ENCODE measurements at regions not wholly inside any gene's neighbourhood (a gene's known extent, or its start where the extent isn't known, plus 50 kb on each side); places are given as distances from the start of the nearest gene placed in this dataset.

- H3K4me3 ChIP-seq = no peak overlapping the region
- intact Hi-C loops (cut with DNase I) = no loop called here
- no peak for TF ChIP-seq POLR2A (IDR thresholded peaks at IDR 0.05)
- no peak for TF ChIP-seq CTCF (IDR thresholded peaks at IDR 0.05)
- no peaks in the 10 kb centered on the region for H3K36me3 ChIP-seq
- H3K9me3 ChIP-seq = no peaks in the 10 kb centered on the region
- no peak overlapping the region for H3K27ac ChIP-seq
- DNase-seq = no peak
- H3K4me1 ChIP-seq = peaks cover 0 to 21% (median 5%) of the 10 kb centered on the region in 3 donors
- H3K27me3 ChIP-seq = no peaks in the 10 kb centered on the region
- 30 to 56% methylated on average over 1 of the region's 2 CpGs for WGBS, 2 donors
Observed at GRCh38 chr9:107710953-107711352, 221.4 kb upstream of the KLF4 start.

- no peaks in the 10 kb centered on the region for H3K9me3 ChIP-seq
Observed at GRCh38 chr9:107710546-107710945, 221.0 kb upstream of the KLF4 start.

GRCh38 chr9:107708791-107709190, 219.2 kb upstream of the KLF4 start:
- H3K4me3 ChIP-seq = no peak overlapping the region
- H3K27ac ChIP-seq = no peak overlapping the region
- no peaks in the 10 kb centered on the region for H3K9me3 ChIP-seq
- intact Hi-C loops (cut with DNase I) = no loop called here
- TF ChIP-seq CTCF (IDR thresholded peaks at IDR 0.05) (no peak), POLR2A (IDR thresholded peaks at IDR 0.05) (no peak)
- H3K27me3 ChIP-seq = no peaks in the 10 kb centered on the region
- no peak for DNase-seq
- 59 to 88% methylated on average over 2 of the region's 2 CpGs for WGBS, 2 donors
- H3K4me1 ChIP-seq = peaks cover 0 to 35% (median 5%) of the 10 kb centered on the region in 3 donors
- no peaks in the 10 kb centered on the region for H3K36me3 ChIP-seq

More at GRCh38 chr9:107710546-107710945, 221.0 kb upstream of the KLF4 start:
- intact Hi-C loops (cut with DNase I) = no loop called here
- Histone ChIP-seq H3K4me1 (peaks cover 0 to 24% (median 5%) of the 10 kb centered on the region in 3 donors), H3K4me3 (no peak overlapping the region), H3K36me3 (no peaks in the 10 kb centered on the region), H3K27me3 (no peaks in the 10 kb centered on the region), H3K27ac (no peak overlapping the region)
- DNase-seq = no peak
- TF ChIP-seq POLR2A (IDR thresholded peaks at IDR 0.05) = no peak
- TF ChIP-seq CTCF (IDR thresholded peaks at IDR 0.05) = no peak
- WGBS, 2 donors = 36 to 40% methylated on average over 1 of the region's 1 CpG

- no peaks in the 10 kb centered on the region for H3K27me3 ChIP-seq
- no peak overlapping the region for H3K27ac ChIP-seq
- intact Hi-C loops (cut with DNase I) = no loop called here
- peaks cover 0 to 35% (median 5%) of the 10 kb centered on the region in 3 donors for H3K4me1 ChIP-seq
- no peaks in the 10 kb centered on the region for H3K36me3 ChIP-seq
- no peak overlapping the region for H3K4me3 ChIP-seq
- WGBS, 2 donors = 70 to 81% methylated on average over 5 to 7 of the region's 7 CpGs
- TF ChIP-seq CTCF (IDR thresholded peaks at IDR 0.05) (no peak), POLR2A (IDR thresholded peaks at IDR 0.05) (no peak)
- DNase-seq = no peak
- H3K9me3 ChIP-seq = no peaks in the 10 kb centered on the region
Observed at GRCh38 chr9:107707915-107708441, 218.4 kb upstream of the KLF4 start.

GRCh38 chr9:107707428-107707837, 217.9 kb upstream of the KLF4 start:
- Histone ChIP-seq H3K4me1 (peaks cover 0 to 32% (median 3%) of the 10 kb centered on the region in 3 donors), H3K27me3 (no peaks in the 10 kb centered on the region), H3K27ac (no peak overlapping the region), H3K9me3 (no peaks in the 10 kb centered on the region), H3K4me3 (no peak overlapping the region), H3K36me3 (no peaks in the 10 kb centered on the region)
- TF ChIP-seq POLR2A (IDR thresholded peaks at IDR 0.05) (no peak), CTCF (IDR thresholded peaks at IDR 0.05) (no peak)
- WGBS, 2 donors = 47 to 70% methylated on average over 6 of the region's 6 CpGs
- intact Hi-C loops (cut with DNase I) = no loop called here
- no peak for DNase-seq
